Peyer's patch (tissue), 4 donors: ENCODE measurements at regions not wholly inside any gene's neighbourhood (a gene's known extent, or its start where the extent isn't known, plus 50 kb on each side); places are given as distances from the start of the nearest gene placed in this dataset.
A peak's percentile ranks its signal among the peaks of the same experiment; 100 is the strongest.

Source experiments
- DNase-seq, 3 donors: peaks; one replicate each; pipeline ENCODE4 v3.0.0-alpha.2; 2017 to 2019
- H3K27ac ChIP-seq, 4 donors: fragments of 200-600 bp; sonication (generic); one replicate each; pipeline ENCODE4 v1.5.1; 2016 to 2019
- H3K27me3 ChIP-seq, 2 donors: fragments of 200-600 bp; sonication (generic); one replicate each; pipeline ENCODE4 v1.5.1; 2019
- H3K36me3 ChIP-seq, 3 donors: fragments of 200-600 bp; sonication (generic); one replicate each; pipeline ENCODE4 v1.5.1; 2016 to 2019
- H3K4me1 ChIP-seq, 4 donors: fragments of 200-600 bp; sonication (generic); one replicate each; pipeline ENCODE4 v1.5.1; 2016 to 2019
- H3K4me3 ChIP-seq, 4 donors: fragments of 200-600 bp; sonication (generic); 1 replicate in 3 of 4; 2 replicates in 1 of 4; pipeline ENCODE4 v1.5.1; 2016 to 2019; ENCODE audit warnings: mild to moderate bottlenecking in 1 of 4
- H3K9me3 ChIP-seq, 4 donors: fragments of 200-600 bp; sonication (generic); one replicate each; pipeline ENCODE4 v1.5.1; 2016 to 2019; ENCODE audit warnings: mild to moderate bottlenecking in 1 of 4
- POLR2A ChIP-seq, 2 donors: fragments of 450-650 bp; IDR thresholded peaks; one replicate each; pipeline ENCODE4 v1.5.1; 2017; ENCODE audit warnings: antibody characterized with exemption in 2 of 2, mild to moderate bottlenecking in 2 of 2, moderate library complexity in 2 of 2
- TF ChIP-seq, protein P1 (sequence below), 6 experiments: fragments of 450-650 bp in 4 of 6; fragments of 200-600 bp in 2 of 6; sonication (generic) in 1 of 6; IDR thresholded peaks; one replicate each; pipeline ENCODE4 v1.5.1; 2017 to 2019; ENCODE audit warnings: antibody characterized with exemption in 6 of 6, mild to moderate bottlenecking in 3 of 6, moderate library complexity in 1 of 6

- H3K36me3 ChIP-seq = no peaks in the 10 kb centered on the region
- H3K4me1 ChIP-seq = no peaks in the 10 kb centered on the region
- TF ChIP-seq, protein P1, sequence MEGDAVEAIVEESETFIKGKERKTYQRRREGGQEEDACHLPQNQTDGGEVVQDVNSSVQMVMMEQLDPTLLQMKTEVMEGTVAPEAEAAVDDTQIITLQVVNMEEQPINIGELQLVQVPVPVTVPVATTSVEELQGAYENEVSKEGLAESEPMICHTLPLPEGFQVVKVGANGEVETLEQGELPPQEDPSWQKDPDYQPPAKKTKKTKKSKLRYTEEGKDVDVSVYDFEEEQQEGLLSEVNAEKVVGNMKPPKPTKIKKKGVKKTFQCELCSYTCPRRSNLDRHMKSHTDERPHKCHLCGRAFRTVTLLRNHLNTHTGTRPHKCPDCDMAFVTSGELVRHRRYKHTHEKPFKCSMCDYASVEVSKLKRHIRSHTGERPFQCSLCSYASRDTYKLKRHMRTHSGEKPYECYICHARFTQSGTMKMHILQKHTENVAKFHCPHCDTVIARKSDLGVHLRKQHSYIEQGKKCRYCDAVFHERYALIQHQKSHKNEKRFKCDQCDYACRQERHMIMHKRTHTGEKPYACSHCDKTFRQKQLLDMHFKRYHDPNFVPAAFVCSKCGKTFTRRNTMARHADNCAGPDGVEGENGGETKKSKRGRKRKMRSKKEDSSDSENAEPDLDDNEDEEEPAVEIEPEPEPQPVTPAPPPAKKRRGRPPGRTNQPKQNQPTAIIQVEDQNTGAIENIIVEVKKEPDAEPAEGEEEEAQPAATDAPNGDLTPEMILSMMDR (IDR thresholded peaks at IDR 0.05) = no peak
- no peak for TF ChIP-seq POLR2A (IDR thresholded peaks at IDR 0.05)
- no peaks in the 10 kb centered on the region for H3K27me3 ChIP-seq
- no peak overlapping the region for H3K27ac ChIP-seq
- no peak for DNase-seq
- H3K4me3 ChIP-seq = no peak overlapping the region
- H3K9me3 ChIP-seq = no peaks in the 10 kb centered on the region
Observed at GRCh38 chr11:130576146-130576545, 127.7 kb downstream of the ADAMTS15 start.

GRCh38 chr11:130578738-130579368, 130.4 kb downstream of the ADAMTS15 start:
- H3K27ac ChIP-seq = no peak overlapping the region
- H3K27me3 ChIP-seq = no peaks in the 10 kb centered on the region
- H3K9me3 ChIP-seq = no peaks in the 10 kb centered on the region
- TF ChIP-seq POLR2A (IDR thresholded peaks at IDR 0.05) = no peak
- TF ChIP-seq, protein P1 (IDR thresholded peaks at IDR 0.05) = no peak
- no peak overlapping the region for H3K4me3 ChIP-seq
- H3K4me1 ChIP-seq = no peaks in the 10 kb centered on the region
- no peaks in the 10 kb centered on the region for H3K36me3 ChIP-seq
- no peak for DNase-seq

DNA sequence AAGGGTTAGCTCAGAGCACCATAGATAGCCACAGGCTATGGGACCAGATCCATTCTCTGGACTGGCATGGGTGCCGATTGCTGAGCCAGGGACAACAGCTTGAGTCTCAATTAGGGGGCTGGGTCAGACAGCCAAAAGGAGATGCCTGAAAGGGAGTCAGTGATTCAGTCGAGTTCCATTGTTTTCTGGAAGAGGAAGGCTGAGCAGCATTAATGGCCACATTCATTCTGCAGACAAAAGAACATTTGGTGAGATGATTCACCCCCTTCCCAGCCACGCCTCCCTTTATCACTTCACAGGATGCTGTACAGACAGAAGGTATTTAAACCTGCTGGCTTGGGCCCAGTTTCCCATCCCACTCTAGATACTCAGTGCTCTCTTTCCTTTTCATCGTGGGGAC, 131.9 kb downstream of the ADAMTS15 start:
- no peaks in the 10 kb centered on the region for H3K9me3 ChIP-seq
- H3K4me1 ChIP-seq = no peaks in the 10 kb centered on the region
- TF ChIP-seq POLR2A (IDR thresholded peaks at IDR 0.05) = no peak
- TF ChIP-seq, protein P1 (IDR thresholded peaks at IDR 0.05) = no peak
- no peaks in the 10 kb centered on the region for H3K36me3 ChIP-seq
- DNase-seq = no peak
- H3K27me3 ChIP-seq = no peaks in the 10 kb centered on the region
- H3K27ac ChIP-seq = peak overlapping the region in 2 of 4 donors; percentile 29 to 47
- H3K4me3 ChIP-seq = no peak overlapping the region

DNA sequence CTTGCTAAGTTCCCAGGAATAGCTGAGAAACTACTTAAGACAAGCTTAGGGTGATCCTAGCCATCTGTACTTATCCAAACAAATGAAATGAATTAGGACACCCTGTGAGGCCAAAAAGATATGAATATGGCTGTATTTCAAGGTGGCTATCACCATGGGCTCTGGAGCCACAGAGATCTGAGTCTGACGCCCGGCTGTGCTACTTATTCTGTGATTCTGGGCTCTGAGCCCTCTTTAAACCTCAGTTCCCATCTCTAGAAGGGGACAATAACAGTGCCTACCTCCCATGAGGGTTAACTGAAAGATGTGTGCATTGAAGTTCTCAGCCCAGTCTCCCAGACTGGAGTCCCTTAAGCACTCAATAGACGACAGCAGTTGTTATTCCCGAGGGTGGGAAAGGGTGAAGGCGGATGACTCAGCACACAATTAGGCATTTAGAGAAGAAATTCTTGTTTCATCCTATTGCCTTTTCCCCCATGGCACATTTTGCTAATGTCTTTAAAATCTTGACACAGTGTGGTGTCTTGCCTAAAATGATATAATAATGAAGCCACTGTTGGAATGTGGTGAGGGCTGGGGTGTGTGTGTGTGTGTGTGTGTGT, 132.5 kb downstream of the ADAMTS15 start:
- no peaks in the 10 kb centered on the region for H3K4me1 ChIP-seq
- H3K27ac ChIP-seq = peak overlapping the region in 3 of 4 donors; percentile 14 to 47 (median 29)
- no peak for TF ChIP-seq POLR2A (IDR thresholded peaks at IDR 0.05)
- TF ChIP-seq, protein P1 (IDR thresholded peaks at IDR 0.05) = no peak
- no peaks in the 10 kb centered on the region for H3K27me3 ChIP-seq
- DNase-seq = no peak
- no peak overlapping the region for H3K4me3 ChIP-seq
- H3K9me3 ChIP-seq = no peaks in the 10 kb centered on the region
- no peaks in the 10 kb centered on the region for H3K36me3 ChIP-seq

DNA sequence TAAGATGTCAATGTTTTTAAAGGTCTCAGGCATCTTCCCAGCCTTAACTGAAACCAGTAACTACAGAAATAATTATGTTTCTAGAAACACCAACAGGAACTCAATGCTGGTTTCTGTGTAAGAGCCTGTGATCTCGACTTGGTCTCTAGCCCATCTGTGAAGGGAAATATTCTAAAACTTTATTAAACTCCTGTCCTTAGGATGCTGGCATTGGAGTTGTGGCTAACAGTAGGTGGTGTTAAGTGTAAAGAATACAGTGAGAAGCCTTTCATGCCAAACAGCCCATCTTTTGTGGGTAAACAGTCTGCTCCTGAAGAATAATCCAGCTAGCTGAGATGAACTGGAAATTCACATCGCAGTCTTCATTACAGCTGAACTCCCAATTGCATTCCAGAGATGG, 133.2 kb downstream of the ADAMTS15 start:
- TF ChIP-seq POLR2A (IDR thresholded peaks at IDR 0.05) = no peak
- TF ChIP-seq, protein P1 (IDR thresholded peaks at IDR 0.05) = no peak
- peak overlapping the region in 1 of 4 donors; percentile 9 for H3K27ac ChIP-seq
- no peaks in the 10 kb centered on the region for H3K4me1 ChIP-seq
- no peaks in the 10 kb centered on the region for H3K36me3 ChIP-seq
- no peak overlapping the region for H3K4me3 ChIP-seq
- DNase-seq = no peak
- H3K27me3 ChIP-seq = no peaks in the 10 kb centered on the region
- H3K9me3 ChIP-seq = no peaks in the 10 kb centered on the region
